ENCODE measurements at regions not wholly inside any gene's neighbourhood (a gene's known extent, or its start where the extent isn't known, plus 50 kb on each side); places are given as distances from the start of the nearest gene placed in this dataset.

DNA sequence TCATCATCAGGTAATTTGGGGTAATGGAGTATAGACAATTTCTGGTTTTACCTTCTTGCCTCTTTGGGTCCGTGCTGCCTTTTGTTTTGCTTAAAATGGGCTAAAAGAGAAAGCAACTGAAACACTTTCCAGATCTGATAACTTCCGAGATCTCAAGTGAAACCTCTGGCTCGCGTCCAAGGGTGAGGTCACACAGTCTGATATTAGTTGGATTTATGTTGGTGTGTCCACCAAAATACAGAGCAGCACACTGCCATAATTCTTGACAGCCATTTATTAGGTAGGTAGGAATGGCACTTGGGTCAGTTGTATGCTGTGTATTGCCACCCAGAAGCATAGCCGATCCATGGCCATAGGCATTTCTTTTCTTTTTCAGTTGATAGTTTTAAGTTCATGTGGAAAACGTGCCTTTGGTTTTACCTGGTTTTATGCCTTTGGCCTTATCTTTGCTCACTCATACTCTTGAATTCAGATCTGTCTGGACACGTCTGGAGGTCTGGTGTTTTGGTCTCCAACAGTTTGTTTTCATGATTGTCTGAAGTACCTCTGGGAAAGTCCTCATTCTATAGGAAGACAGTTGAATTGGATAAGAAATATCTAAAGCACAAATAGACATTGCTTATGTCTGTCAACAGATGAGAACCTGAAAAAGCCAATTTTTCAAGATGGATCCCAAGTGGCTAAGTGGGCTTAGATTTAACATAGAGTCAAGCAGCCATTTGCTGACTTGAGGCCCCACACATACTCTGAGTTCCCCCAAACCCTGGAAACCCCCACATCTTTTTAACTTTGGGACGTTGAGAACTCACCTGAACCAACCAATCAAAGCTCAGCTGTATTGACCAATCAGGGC, 320.8 kb downstream of the SOX4 start:
- TF ChIP-seq EZH2 (IDR thresholded peaks at IDR 0.05; ENCODE audit: insufficient read depth, low read length) (no peak), CTCF (IDR thresholded peaks at IDR 0.05; ENCODE audit: insufficient read depth, low read depth, low read length) (no peak)
